Kidney (tissue), 13 donors: ENCODE measurements at regions not wholly inside any gene's neighbourhood (a gene's known extent, or its start where the extent isn't known, plus 50 kb on each side); places are given as distances from the start of the nearest gene placed in this dataset.

Experiments used
- DNase-seq, 5 donors: peaks; one replicate each; pipeline ENCODE4 v3.0.0-alpha.2; 2013 to 2020
- FAIRE-seq: peaks from 2 replicates; lab custom pipeline; 2012; peaks lifted over from hg19 to GRCh38; lab: Jason Lieb, UNC
- H3K27ac ChIP-seq, 2 donors: one replicate each; pipeline ENCODE4 v1.7.0; 2013; ENCODE audit warnings: low read depth in 2 of 2, low read length in 2 of 2, inconsistent platforms in 1 of 2
- H3K27me3 ChIP-seq: one replicate; pipeline ENCODE4 v1.7.1; 2013; ENCODE audit warnings: low read length, inconsistent platforms; ENCODE audit not compliant: control insufficient read depth, insufficient read depth
- H3K36me3 ChIP-seq, 3 donors: one replicate each; pipeline versions ENCODE4 v1.7.0 to v1.7.1; 2013; ENCODE audit warnings: low read length in 3 of 3, control low read depth in 1 of 3, inconsistent platforms in 1 of 3; ENCODE audit not compliant: insufficient read depth in 3 of 3, control insufficient read depth in 2 of 3
- H3K4me1 ChIP-seq, 3 donors: one replicate each; pipeline versions ENCODE4 v1.7.0 to v1.7.1; 2013; ENCODE audit warnings: low read length in 3 of 3, inconsistent platforms in 1 of 3, low read depth in 1 of 3; ENCODE audit not compliant: control insufficient read depth in 2 of 3, insufficient read depth in 2 of 3
- H3K4me3 ChIP-seq, 3 donors: one replicate each; pipeline versions ENCODE4 v1.7.0 to v1.8.1; 2013; ENCODE audit warnings: low read length in 3 of 3, control low read depth in 1 of 3, inconsistent platforms in 1 of 3
- H3K9ac ChIP-seq, 3 donors: one replicate each; pipeline versions ENCODE4 v1.7.0 to v1.7.1; 2013; ENCODE audit warnings: low read length in 3 of 3, control low read depth in 1 of 3, inconsistent platforms in 1 of 3
- H3K9me3 ChIP-seq, 3 donors: one replicate each; pipeline versions ENCODE4 v1.7.0 to v1.7.1; 2013; ENCODE audit warnings: low read length in 3 of 3, control low read depth in 1 of 3, inconsistent platforms in 1 of 3; ENCODE audit not compliant: control insufficient read depth in 2 of 3, insufficient read depth in 1 of 3
- intact Hi-C: fragments of 100-400 bp; cut with DNase I; formaldehyde crosslinking; loops from one replicate; pipeline ENCODE4 v1.11.1; 2022
- TF ChIP-seq, protein P1 (sequence below): IDR thresholded peaks from 3 replicates; pipeline ENCODE4 v1.5.1; 2012; ENCODE audit warnings: mild to moderate bottlenecking, moderate library complexity, borderline replicate concordance; ENCODE audit not compliant: insufficient read depth; ENCODE audit errors: extremely low read depth
- donor health status: control.
- donor health status: control.
- donor health status: control.
- donor health status: control.
- donor health status: control.
- donor health status: DM: yes; HTN: yes; CAD: no.
- donor health status: Normal renal cell carcinoma (clear cell type).

GRCh38 chr12:27179400-27180214, 64.5 kb upstream of the STK38L start:
- Histone ChIP-seq H3K9ac (no peak overlapping the region), H3K36me3 (no peaks in the 10 kb centered on the region), H3K9me3 (no peaks in the 10 kb centered on the region), H3K4me3 (no peak overlapping the region), H3K4me1 (no peaks in the 10 kb centered on the region), H3K27ac (no peak overlapping the region), H3K27me3 (no peaks in the 10 kb centered on the region)
- FAIRE-seq (no peak), DNase-seq (no peak)
- intact Hi-C loops = no loop called here
- TF ChIP-seq, protein P1, sequence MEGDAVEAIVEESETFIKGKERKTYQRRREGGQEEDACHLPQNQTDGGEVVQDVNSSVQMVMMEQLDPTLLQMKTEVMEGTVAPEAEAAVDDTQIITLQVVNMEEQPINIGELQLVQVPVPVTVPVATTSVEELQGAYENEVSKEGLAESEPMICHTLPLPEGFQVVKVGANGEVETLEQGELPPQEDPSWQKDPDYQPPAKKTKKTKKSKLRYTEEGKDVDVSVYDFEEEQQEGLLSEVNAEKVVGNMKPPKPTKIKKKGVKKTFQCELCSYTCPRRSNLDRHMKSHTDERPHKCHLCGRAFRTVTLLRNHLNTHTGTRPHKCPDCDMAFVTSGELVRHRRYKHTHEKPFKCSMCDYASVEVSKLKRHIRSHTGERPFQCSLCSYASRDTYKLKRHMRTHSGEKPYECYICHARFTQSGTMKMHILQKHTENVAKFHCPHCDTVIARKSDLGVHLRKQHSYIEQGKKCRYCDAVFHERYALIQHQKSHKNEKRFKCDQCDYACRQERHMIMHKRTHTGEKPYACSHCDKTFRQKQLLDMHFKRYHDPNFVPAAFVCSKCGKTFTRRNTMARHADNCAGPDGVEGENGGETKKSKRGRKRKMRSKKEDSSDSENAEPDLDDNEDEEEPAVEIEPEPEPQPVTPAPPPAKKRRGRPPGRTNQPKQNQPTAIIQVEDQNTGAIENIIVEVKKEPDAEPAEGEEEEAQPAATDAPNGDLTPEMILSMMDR = no peak

DNA sequence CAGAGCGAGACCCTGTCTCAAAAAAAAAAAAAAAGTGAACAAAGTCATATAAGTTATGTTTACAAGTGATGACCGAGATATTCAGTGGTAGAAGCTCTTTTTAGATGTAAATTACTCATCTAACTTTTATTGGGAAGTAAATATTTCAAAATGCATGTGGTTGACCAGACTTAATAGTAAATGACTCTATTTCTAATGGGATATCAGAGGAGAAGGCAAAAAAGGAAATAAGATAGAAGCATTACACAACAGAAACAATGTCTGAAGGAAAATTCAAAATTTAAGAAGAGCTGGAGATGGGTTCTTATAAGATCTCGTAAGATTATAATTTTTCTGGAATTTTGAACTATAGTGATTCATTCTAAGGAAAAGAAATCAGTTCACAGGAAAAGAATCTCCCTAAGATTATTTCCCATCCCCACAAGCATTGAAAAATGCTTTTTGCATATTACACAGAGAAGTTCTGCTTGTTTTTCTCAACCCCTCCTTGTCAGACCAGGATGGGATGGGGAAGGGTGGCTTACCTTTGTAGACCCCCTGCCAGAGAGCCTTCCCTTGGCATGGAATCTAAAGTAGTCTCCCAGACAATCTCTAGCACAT, 63.1 kb upstream of the STK38L start:
- TF ChIP-seq, protein P1 = no peak

DNA sequence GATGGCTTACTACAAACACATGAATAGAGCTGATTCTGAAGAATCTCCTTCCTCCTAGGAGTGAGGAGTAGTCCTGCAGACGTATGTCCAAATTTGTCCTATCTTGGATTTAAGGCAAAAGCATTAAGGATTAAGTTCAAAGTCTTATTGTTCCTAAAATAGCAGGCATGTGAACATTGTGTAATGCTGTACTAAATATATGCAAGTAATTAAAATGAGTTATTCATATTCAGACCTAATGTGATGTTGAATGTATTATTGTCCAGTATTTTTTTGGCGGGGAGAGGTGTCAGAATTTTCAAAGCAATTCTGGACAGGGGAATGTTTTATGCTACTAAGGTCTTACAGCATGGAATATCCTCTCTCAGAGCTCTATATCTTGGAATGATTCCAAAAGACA, 60.7 kb upstream of the STK38L start:
- H3K27ac ChIP-seq = no peak overlapping the region

More for the DNA sequence above, 63.1 kb upstream of the STK38L start:
- no peak for DNase-seq
- Histone ChIP-seq H3K27me3 (no peaks in the 10 kb centered on the region), H3K27ac (no peak overlapping the region), H3K9me3 (no peaks in the 10 kb centered on the region), H3K36me3 (no peaks in the 10 kb centered on the region), H3K9ac (no peak overlapping the region), H3K4me3 (no peak overlapping the region), H3K4me1 (no peaks in the 10 kb centered on the region)
- no peak for FAIRE-seq
- intact Hi-C loops = no loop called here

More for the DNA sequence above, 60.7 kb upstream of the STK38L start:
- TF ChIP-seq, protein P1 = no peak
- FAIRE-seq (no peak), DNase-seq (no peak)
- intact Hi-C loops = no loop called here
- no peaks in the 10 kb centered on the region for H3K4me1 ChIP-seq
- no peaks in the 10 kb centered on the region for H3K36me3 ChIP-seq
- no peak overlapping the region for H3K9ac ChIP-seq
- no peaks in the 10 kb centered on the region for H3K9me3 ChIP-seq
- no peak overlapping the region for H3K4me3 ChIP-seq
- no peaks in the 10 kb centered on the region for H3K27me3 ChIP-seq
